ENCODE measurements at regions not wholly inside any gene's neighbourhood (a gene's known extent, or its start where the extent isn't known, plus 50 kb on each side); places are given as distances from the start of the nearest gene placed in this dataset.
A peak's percentile ranks its signal among the peaks of the same experiment; 100 is the strongest.
"Not testable (repeated sequence)": the region's sequence is repeated elsewhere in the genome, so short reads cannot be mapped to it uniquely, and the experiment has no call there.

DNA sequence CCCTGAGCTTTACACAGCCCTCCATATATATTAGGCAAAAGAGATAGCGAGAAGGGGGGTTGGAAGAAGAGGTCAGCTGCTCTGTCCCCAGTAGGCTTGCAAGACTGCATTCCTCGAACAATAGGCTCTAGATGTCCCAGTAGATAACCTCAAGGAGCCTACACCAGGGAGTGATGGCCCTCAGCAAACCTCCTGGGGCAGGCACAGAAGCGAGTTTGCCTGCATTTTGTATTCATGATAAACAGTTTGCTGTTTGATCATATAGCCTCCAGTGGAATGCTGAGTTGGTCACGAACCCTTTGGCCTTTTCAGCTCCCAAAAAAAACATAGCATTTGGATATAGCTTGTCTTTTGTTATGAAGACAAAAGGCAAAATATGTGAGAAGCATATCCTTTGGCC, 95.1 kb upstream of the GRAMD1B start:
- intact Hi-C loops (cut with micrococcal nuclease), result no loop called here
- peaks cover 1 to 10% (median 4%) of the 10 kb centered on the region in 7 donors for H3K9me3 Mint-ChIP-seq
- no peak overlapping the region for H3K4me2 ChIP-seq (replicated peaks; ENCODE audit: extremely low read depth, low read length, poor library complexity, severe bottlenecking)
- H4K20me1 ChIP-seq (ENCODE audit: insufficient read depth, low read length), result no peaks in the 10 kb centered on the region
- H3K36me3 Mint-ChIP-seq, result no peaks in the 10 kb centered on the region
- no peak overlapping the region for H3K4me3 Mint-ChIP-seq
- no peaks in the 10 kb centered on the region for H3K4me1 ChIP-seq (ENCODE audit: control insufficient read depth in 1 of 2, insufficient read depth in 2 of 2, low read length in 2 of 2)
- no peaks in the 10 kb centered on the region for H3K79me2 ChIP-seq (ENCODE audit: insufficient read depth, low read length)
- 100% methylated on average over 1 of the region's 4 CpGs for whole genome bisulfite sequencing (ENCODE audit: insufficient coverage)
- DNase-seq, result no peak
- H3K4me3 ChIP-seq (replicated peaks in 1 of 3; ENCODE audit: low read depth in 2 of 3, low read length in 3 of 3), result no peak overlapping the region
- TF ChIP-seq, protein P1, sequence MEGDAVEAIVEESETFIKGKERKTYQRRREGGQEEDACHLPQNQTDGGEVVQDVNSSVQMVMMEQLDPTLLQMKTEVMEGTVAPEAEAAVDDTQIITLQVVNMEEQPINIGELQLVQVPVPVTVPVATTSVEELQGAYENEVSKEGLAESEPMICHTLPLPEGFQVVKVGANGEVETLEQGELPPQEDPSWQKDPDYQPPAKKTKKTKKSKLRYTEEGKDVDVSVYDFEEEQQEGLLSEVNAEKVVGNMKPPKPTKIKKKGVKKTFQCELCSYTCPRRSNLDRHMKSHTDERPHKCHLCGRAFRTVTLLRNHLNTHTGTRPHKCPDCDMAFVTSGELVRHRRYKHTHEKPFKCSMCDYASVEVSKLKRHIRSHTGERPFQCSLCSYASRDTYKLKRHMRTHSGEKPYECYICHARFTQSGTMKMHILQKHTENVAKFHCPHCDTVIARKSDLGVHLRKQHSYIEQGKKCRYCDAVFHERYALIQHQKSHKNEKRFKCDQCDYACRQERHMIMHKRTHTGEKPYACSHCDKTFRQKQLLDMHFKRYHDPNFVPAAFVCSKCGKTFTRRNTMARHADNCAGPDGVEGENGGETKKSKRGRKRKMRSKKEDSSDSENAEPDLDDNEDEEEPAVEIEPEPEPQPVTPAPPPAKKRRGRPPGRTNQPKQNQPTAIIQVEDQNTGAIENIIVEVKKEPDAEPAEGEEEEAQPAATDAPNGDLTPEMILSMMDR (IDR thresholded peaks at IDR 0.05), result no peak
- peaks cover 0 to 6% of the 10 kb centered on the region in 2 donors for H3K9me3 ChIP-seq (replicated peaks in 1 of 2; ENCODE audit: control insufficient read depth in 1 of 2, insufficient read depth in 1 of 2, low read length in 2 of 2)
- H3K27me3 ChIP-seq (ENCODE audit: control insufficient read depth in 2 of 2, insufficient read depth in 2 of 2, low read length in 2 of 2), result no peaks in the 10 kb centered on the region
- no peak overlapping the region for H3K27ac Mint-ChIP-seq
- peaks cover 0 to 2% (median 0%) of the 10 kb centered on the region in 3 donors for H3K27me3 Mint-ChIP-seq (ENCODE audit: low read depth in 3 of 3)
- H2AFZ ChIP-seq (ENCODE audit: insufficient read depth, low read depth, low read length, poor library complexity, severe bottlenecking), result no peak overlapping the region
- H3K4me1 Mint-ChIP-seq, result no peaks in the 10 kb centered on the region
- no peak overlapping the region for H3K27ac ChIP-seq (ENCODE audit: low read depth in 1 of 2, low read length in 2 of 2)
- no peaks in the 10 kb centered on the region for H3K36me3 ChIP-seq (replicated peaks in 1 of 2; ENCODE audit: control insufficient read depth in 1 of 2, insufficient read depth in 2 of 2, low read length in 2 of 2)
- H3K9ac ChIP-seq (ENCODE audit: insufficient read depth, low read length, poor library complexity, severe bottlenecking), result no peak overlapping the region

GRCh38 chr11:123332577-123332976, 97.5 kb upstream of the GRAMD1B start:
- H3K27ac Mint-ChIP-seq, result peak overlapping the region in 1 of 7 donors; percentile 50
- H3K9me3 Mint-ChIP-seq; H3K9ac ChIP-seq (ENCODE audit: insufficient read depth, low read length, poor library complexity, severe bottlenecking); H3K4me2 ChIP-seq (replicated peaks; ENCODE audit: extremely low read depth, low read length, poor library complexity, severe bottlenecking); H3K79me2 ChIP-seq (ENCODE audit: insufficient read depth, low read length); H3K9me3 ChIP-seq (replicated peaks in 1 of 2; ENCODE audit: control insufficient read depth in 1 of 2, insufficient read depth in 1 of 2, low read length in 2 of 2); H4K20me1 ChIP-seq (ENCODE audit: insufficient read depth, low read length); H3K4me3 Mint-ChIP-seq; H3K4me1 Mint-ChIP-seq; H2AFZ ChIP-seq (ENCODE audit: insufficient read depth, low read depth, low read length, poor library complexity, severe bottlenecking); intact Hi-C loops (cut with micrococcal nuclease); H3K27me3 Mint-ChIP-seq (ENCODE audit: low read depth in 3 of 3); DNase-seq; H3K27me3 ChIP-seq (ENCODE audit: control insufficient read depth in 2 of 2, insufficient read depth in 2 of 2, low read length in 2 of 2); H3K4me1 ChIP-seq (ENCODE audit: control insufficient read depth in 1 of 2, insufficient read depth in 2 of 2, low read length in 2 of 2); H3K36me3 ChIP-seq (replicated peaks in 1 of 2; ENCODE audit: control insufficient read depth in 1 of 2, insufficient read depth in 2 of 2, low read length in 2 of 2); H3K4me3 ChIP-seq (replicated peaks in 1 of 3; ENCODE audit: low read depth in 2 of 3, low read length in 3 of 3); H3K36me3 Mint-ChIP-seq; H3K27ac ChIP-seq (ENCODE audit: low read depth in 1 of 2, low read length in 2 of 2): not testable (repeated sequence)
- WGBS (ENCODE audit: insufficient coverage), result no CpG with 5 or more reads among the region's 1 CpG

Measured in CD14-positive monocyte (primary cell).